Stomach (tissue), 4 donors: ENCODE measurements at regions not wholly inside any gene's neighbourhood (a gene's known extent, or its start where the extent isn't known, plus 50 kb on each side); places are given as distances from the start of the nearest gene placed in this dataset.

Source experiments
- POLR2A ChIP-seq, 4 donors: fragments of 450-650 bp; IDR thresholded peaks; one replicate each; pipeline ENCODE4 v1.6.1; 2016; ENCODE audit warnings: antibody characterized with exemption in 4 of 4, control low read depth in 2 of 4, mild to moderate bottlenecking in 1 of 4, moderate library complexity in 1 of 4
- POLR2AphosphoS5 ChIP-seq, 3 donors: sonication (generic); formaldehyde crosslinking; IDR thresholded peaks; one replicate each; pipeline ENCODE4 v1.6.1; 2016; ENCODE audit warnings: antibody characterized with exemption in 3 of 3
- TF ChIP-seq, protein P1 (sequence below), 7 experiments: fragments of 450-650 bp in 4 of 7; fragments of 200-600 bp in 3 of 7; sonication (generic) in 3 of 7; IDR thresholded peaks; one replicate each; pipeline ENCODE4 v1.5.1; 2016 to 2019; ENCODE audit warnings: antibody characterized with exemption in 7 of 7, control low read depth in 2 of 7, mild to moderate bottlenecking in 1 of 7

DNA sequence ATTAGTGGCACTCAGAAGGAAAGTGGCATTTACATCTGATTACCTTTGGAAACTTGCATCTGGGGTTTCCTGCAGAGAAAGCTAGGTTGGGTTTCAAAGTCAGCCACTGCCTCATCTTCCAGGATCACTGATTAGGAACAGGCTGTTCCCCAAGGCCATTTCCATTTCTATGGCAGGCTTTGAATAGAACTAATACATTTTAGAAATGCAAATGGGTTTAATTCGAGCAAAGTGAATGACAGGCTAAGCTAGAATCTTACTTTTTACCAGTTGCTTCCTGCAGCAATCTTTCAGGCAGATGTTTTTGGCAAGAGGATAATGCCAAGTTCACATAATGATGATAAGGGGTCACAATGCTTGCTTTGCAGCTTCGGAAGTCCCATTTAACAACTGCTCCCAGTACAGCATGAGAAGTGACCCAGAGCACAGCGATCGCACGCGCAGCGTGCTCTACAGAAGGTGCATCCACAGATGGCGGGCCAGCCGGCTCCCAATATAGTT is 336.7 kb downstream of the LPIN1 start:
- TF ChIP-seq, protein P1, sequence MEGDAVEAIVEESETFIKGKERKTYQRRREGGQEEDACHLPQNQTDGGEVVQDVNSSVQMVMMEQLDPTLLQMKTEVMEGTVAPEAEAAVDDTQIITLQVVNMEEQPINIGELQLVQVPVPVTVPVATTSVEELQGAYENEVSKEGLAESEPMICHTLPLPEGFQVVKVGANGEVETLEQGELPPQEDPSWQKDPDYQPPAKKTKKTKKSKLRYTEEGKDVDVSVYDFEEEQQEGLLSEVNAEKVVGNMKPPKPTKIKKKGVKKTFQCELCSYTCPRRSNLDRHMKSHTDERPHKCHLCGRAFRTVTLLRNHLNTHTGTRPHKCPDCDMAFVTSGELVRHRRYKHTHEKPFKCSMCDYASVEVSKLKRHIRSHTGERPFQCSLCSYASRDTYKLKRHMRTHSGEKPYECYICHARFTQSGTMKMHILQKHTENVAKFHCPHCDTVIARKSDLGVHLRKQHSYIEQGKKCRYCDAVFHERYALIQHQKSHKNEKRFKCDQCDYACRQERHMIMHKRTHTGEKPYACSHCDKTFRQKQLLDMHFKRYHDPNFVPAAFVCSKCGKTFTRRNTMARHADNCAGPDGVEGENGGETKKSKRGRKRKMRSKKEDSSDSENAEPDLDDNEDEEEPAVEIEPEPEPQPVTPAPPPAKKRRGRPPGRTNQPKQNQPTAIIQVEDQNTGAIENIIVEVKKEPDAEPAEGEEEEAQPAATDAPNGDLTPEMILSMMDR (IDR thresholded peaks at IDR 0.05), result no peak
- TF ChIP-seq POLR2AphosphoS5 (IDR thresholded peaks at IDR 0.05), result no peak
- TF ChIP-seq POLR2A (IDR thresholded peaks at IDR 0.05), result no peak
